ENCODE measurements at regions not wholly inside any gene's neighbourhood (a gene's known extent, or its start where the extent isn't known, plus 50 kb on each side); places are given as distances from the start of the nearest gene placed in this dataset.

- TF ChIP-seq POLR2A (IDR thresholded peaks at IDR 0.05; ENCODE audit: low read length) (no peak), GATA1 (IDR thresholded peaks at IDR 0.05; ENCODE audit: low read depth, low read length) (no peak)
These were observed 143.7 kb upstream of the ZNF385D start for GRCh38 chr3:21894459-21895340.

Data from erythroblast (primary cell).